ENCODE measurements at regions not wholly inside any gene's neighbourhood (a gene's known extent, or its start where the extent isn't known, plus 50 kb on each side); places are given as distances from the start of the nearest gene placed in this dataset.

DNA sequence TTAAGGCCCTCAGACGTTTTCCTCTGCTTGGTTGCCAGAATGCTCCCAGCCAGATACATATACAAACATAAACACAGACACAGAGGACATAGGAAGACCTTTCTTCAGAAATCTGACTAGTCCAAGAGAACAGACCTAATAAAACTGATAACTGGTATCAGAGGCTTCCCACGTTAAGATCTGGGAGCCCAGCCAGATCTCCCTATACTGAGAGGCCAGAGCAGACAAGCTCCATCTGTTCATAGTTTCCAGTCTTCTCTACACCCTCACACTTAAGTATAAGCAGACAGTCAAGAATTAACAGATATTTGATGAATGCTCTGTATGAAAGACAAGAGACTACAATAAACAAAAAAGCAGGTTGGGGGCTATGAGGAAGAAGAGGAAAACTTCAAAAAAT is 240.5 kb upstream of the CHAC2 start:
- TF ChIP-seq ZNF76 (tag by site-specific recombination; IDR thresholded peaks at IDR 0.05; ENCODE audit: borderline replicate concordance, low read depth), result no peak
- TF ChIP-seq ZNF266 (tag by site-specific recombination; IDR thresholded peaks at IDR 0.05; ENCODE audit: low read depth), result no peak
- TF ChIP-seq, protein P1, sequence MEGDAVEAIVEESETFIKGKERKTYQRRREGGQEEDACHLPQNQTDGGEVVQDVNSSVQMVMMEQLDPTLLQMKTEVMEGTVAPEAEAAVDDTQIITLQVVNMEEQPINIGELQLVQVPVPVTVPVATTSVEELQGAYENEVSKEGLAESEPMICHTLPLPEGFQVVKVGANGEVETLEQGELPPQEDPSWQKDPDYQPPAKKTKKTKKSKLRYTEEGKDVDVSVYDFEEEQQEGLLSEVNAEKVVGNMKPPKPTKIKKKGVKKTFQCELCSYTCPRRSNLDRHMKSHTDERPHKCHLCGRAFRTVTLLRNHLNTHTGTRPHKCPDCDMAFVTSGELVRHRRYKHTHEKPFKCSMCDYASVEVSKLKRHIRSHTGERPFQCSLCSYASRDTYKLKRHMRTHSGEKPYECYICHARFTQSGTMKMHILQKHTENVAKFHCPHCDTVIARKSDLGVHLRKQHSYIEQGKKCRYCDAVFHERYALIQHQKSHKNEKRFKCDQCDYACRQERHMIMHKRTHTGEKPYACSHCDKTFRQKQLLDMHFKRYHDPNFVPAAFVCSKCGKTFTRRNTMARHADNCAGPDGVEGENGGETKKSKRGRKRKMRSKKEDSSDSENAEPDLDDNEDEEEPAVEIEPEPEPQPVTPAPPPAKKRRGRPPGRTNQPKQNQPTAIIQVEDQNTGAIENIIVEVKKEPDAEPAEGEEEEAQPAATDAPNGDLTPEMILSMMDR (tag by site-specific recombination; IDR thresholded peaks at IDR 0.05), result no peak
- TF ChIP-seq ZNF791 (tag by site-specific recombination; IDR thresholded peaks at IDR 0.05), result no peak
- no peak for TF ChIP-seq EGR2 (tag by site-specific recombination; IDR thresholded peaks at IDR 0.05; ENCODE audit: low read depth)
- TF ChIP-seq ZNF157 (tag by site-specific recombination; IDR thresholded peaks at IDR 0.05), result no peak
- TF ChIP-seq ZNF629 (tag by site-specific recombination; IDR thresholded peaks at IDR 0.05), result no peak
- TF ChIP-seq, protein P2, sequence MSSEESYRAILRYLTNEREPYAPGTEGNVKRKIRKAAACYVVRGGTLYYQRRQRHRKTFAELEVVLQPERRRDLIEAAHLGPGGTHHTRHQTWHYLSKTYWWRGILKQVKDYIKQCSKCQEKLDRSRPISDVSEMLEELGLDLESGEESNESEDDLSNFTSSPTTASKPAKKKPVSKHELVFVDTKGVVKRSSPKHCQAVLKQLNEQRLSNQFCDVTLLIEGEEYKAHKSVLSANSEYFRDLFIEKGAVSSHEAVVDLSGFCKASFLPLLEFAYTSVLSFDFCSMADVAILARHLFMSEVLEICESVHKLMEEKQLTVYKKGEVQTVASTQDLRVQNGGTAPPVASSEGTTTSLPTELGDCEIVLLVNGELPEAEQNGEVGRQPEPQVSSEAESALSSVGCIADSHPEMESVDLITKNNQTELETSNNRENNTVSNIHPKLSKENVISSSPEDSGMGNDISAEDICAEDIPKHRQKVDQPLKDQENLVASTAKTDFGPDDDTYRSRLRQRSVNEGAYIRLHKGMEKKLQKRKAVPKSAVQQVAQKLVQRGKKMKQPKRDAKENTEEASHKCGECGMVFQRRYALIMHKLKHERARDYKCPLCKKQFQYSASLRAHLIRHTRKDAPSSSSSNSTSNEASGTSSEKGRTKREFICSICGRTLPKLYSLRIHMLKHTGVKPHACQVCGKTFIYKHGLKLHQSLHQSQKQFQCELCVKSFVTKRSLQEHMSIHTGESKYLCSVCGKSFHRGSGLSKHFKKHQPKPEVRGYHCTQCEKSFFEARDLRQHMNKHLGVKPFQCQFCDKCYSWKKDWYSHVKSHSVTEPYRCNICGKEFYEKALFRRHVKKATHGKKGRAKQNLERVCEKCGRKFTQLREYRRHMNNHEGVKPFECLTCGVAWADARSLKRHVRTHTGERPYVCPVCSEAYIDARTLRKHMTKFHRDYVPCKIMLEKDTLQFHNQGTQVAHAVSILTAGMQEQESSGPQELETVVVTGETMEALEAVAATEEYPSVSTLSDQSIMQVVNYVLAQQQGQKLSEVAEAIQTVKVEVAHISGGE (tag by site-specific recombination; conservative IDR thresholded peaks at IDR 0.05; ENCODE audit: low read depth), result no peak
- no peak for TF ChIP-seq PRDM1 (tag by site-specific recombination; IDR thresholded peaks at IDR 0.05)
- no peak for TF ChIP-seq ZNF664 (tag by site-specific recombination; IDR thresholded peaks at IDR 0.05)
